ENCODE measurements at regions not wholly inside any gene's neighbourhood (a gene's known extent, or its start where the extent isn't known, plus 50 kb on each side); places are given as distances from the start of the nearest gene placed in this dataset.

DNA sequence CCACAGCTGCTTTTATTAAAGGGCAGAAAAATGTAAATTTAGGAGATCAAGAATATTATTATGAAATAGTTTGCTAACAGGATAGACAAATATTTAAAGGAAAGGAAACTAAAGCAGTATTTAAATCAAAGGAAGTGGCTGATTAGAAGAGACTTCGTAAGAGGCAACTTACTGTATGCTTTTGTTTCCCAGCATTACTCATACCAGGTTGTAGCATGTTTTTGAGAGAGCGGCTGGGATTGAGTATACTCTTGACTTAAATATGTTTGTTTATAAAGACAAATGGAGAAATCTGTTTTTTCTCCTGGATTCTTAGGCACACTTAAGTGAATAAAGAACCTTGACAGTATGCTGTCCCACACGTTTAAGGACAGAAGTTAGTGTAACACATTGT, 293.7 kb downstream of the ZNF248 start:
- no peak overlapping the region for H3K4me2 ChIP-seq (ENCODE audit: control insufficient read depth, extremely low read depth, insufficient read depth, low read depth, low read length)
- H4K20me1 ChIP-seq (ENCODE audit: control insufficient read depth, extremely low read depth, insufficient read depth, low read length), result no peaks in the 10 kb centered on the region
- FAIRE-seq (no peak), DNase-seq (ENCODE audit: low read depth, low spot score) (no peak)
- no peaks in the 10 kb centered on the region for H3K4me1 ChIP-seq (ENCODE audit: control insufficient read depth, extremely low read depth, insufficient read depth, low read length)
- H3K9me3 ChIP-seq (ENCODE audit: control insufficient read depth, low read depth, low read length), result no peaks in the 10 kb centered on the region
- H3K27me3 ChIP-seq (ENCODE audit: control insufficient read depth, extremely low read depth, insufficient read depth, low read length), result no peaks in the 10 kb centered on the region
- H3K9ac ChIP-seq (ENCODE audit: control insufficient read depth, extremely low read depth, insufficient read depth, low read length), result no peak overlapping the region
- no peaks in the 10 kb centered on the region for H3K79me2 ChIP-seq (ENCODE audit: control insufficient read depth, insufficient read depth, low read length)
- TF ChIP-seq EZH2 (IDR thresholded peaks at IDR 0.05; ENCODE audit: low read length), result no peak
- no peak for TF ChIP-seq CTCF (optimal IDR thresholded peaks at IDR 0.05 in 1 of 3, IDR thresholded peaks at IDR 0.05 in 1 of 3, conservative IDR thresholded peaks at IDR 0.05 in 1 of 3; ENCODE audit: extremely low read depth in 1 of 3, insufficient read depth in 2 of 3, low read length in 3 of 3)
- H3K4me3 ChIP-seq (ENCODE audit: control insufficient read depth in 2 of 3, extremely low read depth in 1 of 3, insufficient read depth in 2 of 3, low read depth in 1 of 3, low read length in 3 of 3), result no peak overlapping the region
- dilution Hi-C loops (cut with MboI; ENCODE audit: extremely low pct_ligation_motif_present, low sequenced_read_pairs), result no loop called here
- H2AFZ ChIP-seq (ENCODE audit: control insufficient read depth, low read length), result no peak overlapping the region
- no peak overlapping the region for H3K27ac ChIP-seq (ENCODE audit: control insufficient read depth, insufficient read depth, low read length)
- no peaks in the 10 kb centered on the region for H3K9me1 ChIP-seq (ENCODE audit: control insufficient read depth, extremely low read depth, insufficient read depth, low read length)
- no peaks in the 10 kb centered on the region for H3K36me3 ChIP-seq (ENCODE audit: control insufficient read depth in 2 of 2, extremely low read depth in 1 of 2, insufficient read depth in 2 of 2, low read length in 2 of 2)

GRCh38 chr10:37563107-37563714, 294.2 kb downstream of the ZNF248 start:
- H3K36me3 ChIP-seq (ENCODE audit: control insufficient read depth in 2 of 2, extremely low read depth in 1 of 2, insufficient read depth in 2 of 2, low read length in 2 of 2), result no peaks in the 10 kb centered on the region
- TF ChIP-seq CTCF (optimal IDR thresholded peaks at IDR 0.05 in 1 of 3, IDR thresholded peaks at IDR 0.05 in 1 of 3, conservative IDR thresholded peaks at IDR 0.05 in 1 of 3; ENCODE audit: extremely low read depth in 1 of 3, insufficient read depth in 2 of 3, low read length in 3 of 3), result no peak
- no peak for TF ChIP-seq EZH2 (IDR thresholded peaks at IDR 0.05; ENCODE audit: low read length)
- no peaks in the 10 kb centered on the region for H3K4me1 ChIP-seq (ENCODE audit: control insufficient read depth, extremely low read depth, insufficient read depth, low read length)
- no peak overlapping the region for H3K4me2 ChIP-seq (ENCODE audit: control insufficient read depth, extremely low read depth, insufficient read depth, low read depth, low read length)
- H2AFZ ChIP-seq (ENCODE audit: control insufficient read depth, low read length), result no peak overlapping the region
- DNase-seq (ENCODE audit: low read depth, low spot score) (no peak), FAIRE-seq (no peak)
- H3K27ac ChIP-seq (ENCODE audit: control insufficient read depth, insufficient read depth, low read length), result no peak overlapping the region
- H3K27me3 ChIP-seq (ENCODE audit: control insufficient read depth, extremely low read depth, insufficient read depth, low read length), result no peaks in the 10 kb centered on the region
- dilution Hi-C loops (cut with MboI; ENCODE audit: extremely low pct_ligation_motif_present, low sequenced_read_pairs), result no loop called here
- H3K9ac ChIP-seq (ENCODE audit: control insufficient read depth, extremely low read depth, insufficient read depth, low read length), result no peak overlapping the region
- H3K79me2 ChIP-seq (ENCODE audit: control insufficient read depth, insufficient read depth, low read length), result no peaks in the 10 kb centered on the region
- no peaks in the 10 kb centered on the region for H3K9me3 ChIP-seq (ENCODE audit: control insufficient read depth, low read depth, low read length)
- H3K9me1 ChIP-seq (ENCODE audit: control insufficient read depth, extremely low read depth, insufficient read depth, low read length), result no peaks in the 10 kb centered on the region
- H4K20me1 ChIP-seq (ENCODE audit: control insufficient read depth, extremely low read depth, insufficient read depth, low read length), result no peaks in the 10 kb centered on the region
- no peak overlapping the region for H3K4me3 ChIP-seq (ENCODE audit: control insufficient read depth in 2 of 3, extremely low read depth in 1 of 3, insufficient read depth in 2 of 3, low read depth in 1 of 3, low read length in 3 of 3)
